Body of pancreas (tissue), 4 donors: ENCODE measurements at regions not wholly inside any gene's neighbourhood (a gene's known extent, or its start where the extent isn't known, plus 50 kb on each side); places are given as distances from the start of the nearest gene placed in this dataset.

ENCODE experiments used
- POLR2A ChIP-seq, 3 donors: fragments of 450-650 bp; IDR thresholded peaks; one replicate each; pipeline ENCODE4 v1.6.1; 2016; ENCODE audit warnings: antibody characterized with exemption in 3 of 3, mild to moderate bottlenecking in 2 of 3
- TF ChIP-seq, protein P1 (sequence below), 7 experiments: fragments of 450-650 bp in 4 of 7; fragments of 200-600 bp in 3 of 7; sonication (generic) in 3 of 7; IDR thresholded peaks; one replicate each; pipeline ENCODE4 v1.5.1; 2016 to 2019; ENCODE audit warnings: antibody characterized with exemption in 7 of 7

- TF ChIP-seq, protein P1, sequence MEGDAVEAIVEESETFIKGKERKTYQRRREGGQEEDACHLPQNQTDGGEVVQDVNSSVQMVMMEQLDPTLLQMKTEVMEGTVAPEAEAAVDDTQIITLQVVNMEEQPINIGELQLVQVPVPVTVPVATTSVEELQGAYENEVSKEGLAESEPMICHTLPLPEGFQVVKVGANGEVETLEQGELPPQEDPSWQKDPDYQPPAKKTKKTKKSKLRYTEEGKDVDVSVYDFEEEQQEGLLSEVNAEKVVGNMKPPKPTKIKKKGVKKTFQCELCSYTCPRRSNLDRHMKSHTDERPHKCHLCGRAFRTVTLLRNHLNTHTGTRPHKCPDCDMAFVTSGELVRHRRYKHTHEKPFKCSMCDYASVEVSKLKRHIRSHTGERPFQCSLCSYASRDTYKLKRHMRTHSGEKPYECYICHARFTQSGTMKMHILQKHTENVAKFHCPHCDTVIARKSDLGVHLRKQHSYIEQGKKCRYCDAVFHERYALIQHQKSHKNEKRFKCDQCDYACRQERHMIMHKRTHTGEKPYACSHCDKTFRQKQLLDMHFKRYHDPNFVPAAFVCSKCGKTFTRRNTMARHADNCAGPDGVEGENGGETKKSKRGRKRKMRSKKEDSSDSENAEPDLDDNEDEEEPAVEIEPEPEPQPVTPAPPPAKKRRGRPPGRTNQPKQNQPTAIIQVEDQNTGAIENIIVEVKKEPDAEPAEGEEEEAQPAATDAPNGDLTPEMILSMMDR (IDR thresholded peaks at IDR 0.05) = no peak
- no peak for TF ChIP-seq POLR2A (IDR thresholded peaks at IDR 0.05)
These were observed 53.8 kb upstream of the FTMT start for GRCh38 chr5:121797681-121798518.
